GM21825 (cell line): ENCODE measurements at regions not wholly inside any gene's neighbourhood (a gene's known extent, or its start where the extent isn't known, plus 50 kb on each side); places are given as distances from the start of the nearest gene placed in this dataset.

Experiments
- ATAC-seq: cut with Tn5 transposase; IDR thresholded peaks from one replicate; pipeline ENCODE4 v1.9.1; 2021; ENCODE audit warnings: mild to moderate bottlenecking, moderate library complexity; ENCODE audit not compliant: unreplicated experiment

- no peak for ATAC-seq
Observed at GRCh38 chr3:167895684-167896083, 160.2 kb downstream of the SERPINI1 start.

GRCh38 chr3:167895178-167895577, 159.7 kb downstream of the SERPINI1 start:
- ATAC-seq: no peak

- ATAC-seq: no peak
Observed at GRCh38 chr3:167892205-167892604, 156.7 kb downstream of the SERPINI1 start.

GRCh38 chr3:167887096-167887495, 151.6 kb downstream of the SERPINI1 start:
- ATAC-seq: no peak

GRCh38 chr3:167886690-167887089, 151.2 kb downstream of the SERPINI1 start:
- ATAC-seq: no peak

- no peak for ATAC-seq
Observed at GRCh38 chr3:167885277-167885676, 149.8 kb downstream of the SERPINI1 start.

- no peak for ATAC-seq
Observed at GRCh38 chr3:167884481-167884880, 149.0 kb downstream of the SERPINI1 start.

- ATAC-seq: no peak
Observed at GRCh38 chr3:167883452-167883851, 147.9 kb downstream of the SERPINI1 start.

GRCh38 chr3:167882057-167882667, 146.6 kb downstream of the SERPINI1 start:
- ATAC-seq: peak; percentile 76

GRCh38 chr3:167880183-167880582, 144.7 kb downstream of the SERPINI1 start:
- ATAC-seq: no peak

- no peak for ATAC-seq
Observed at GRCh38 chr3:167876620-167877281, 141.2 kb downstream of the SERPINI1 start.
